GM23338 (cell line): ENCODE measurements at regions not wholly inside any gene's neighbourhood (a gene's known extent, or its start where the extent isn't known, plus 50 kb on each side); places are given as distances from the start of the nearest gene placed in this dataset.

Source experiments
- CTCF ChIP-seq, 2 experiments: fragments of 200-600 bp in 1 of 2; sonication (generic) in 1 of 2; conservative IDR thresholded peaks; 2 replicates each; pipeline versions ENCODE4 v1.5.1 to v1.6.1; 2016 to 2017; ENCODE audit warnings: antibody characterized with exemption in 2 of 2, low read depth in 2 of 2, mild to moderate bottlenecking in 2 of 2, moderate library complexity in 1 of 2
- ETS1 ChIP-seq: IDR thresholded peaks from 2 replicates; pipeline ENCODE4 v1.6.1; 2016; ENCODE audit warnings: antibody characterized with exemption
- EZH2 ChIP-seq: fragments of 200-600 bp; sonication (generic); IDR thresholded peaks from one replicate; pipeline ENCODE4 v1.8.0; 2017; ENCODE audit warnings: antibody characterized with exemption, mild to moderate bottlenecking, low read depth; ENCODE audit not compliant: unreplicated experiment
- EZH2phosphoT487 ChIP-seq: fragments of 200-600 bp; sonication (generic); IDR thresholded peaks from one replicate; pipeline ENCODE4 v1.8.1; 2018; ENCODE audit warnings: antibody characterized with exemption; ENCODE audit not compliant: unreplicated experiment
- JUNB ChIP-seq: IDR thresholded peaks from one replicate; pipeline ENCODE4 v1.6.1; 2016; ENCODE audit warnings: antibody characterized with exemption; ENCODE audit not compliant: unreplicated experiment
- NANOG ChIP-seq: IDR thresholded peaks from 2 replicates; pipeline ENCODE4 v1.6.1; 2016; ENCODE audit warnings: antibody characterized with exemption, borderline replicate concordance
- POLR2AphosphoS5 ChIP-seq: IDR thresholded peaks from 2 replicates; pipeline ENCODE4 v1.6.1; 2016; ENCODE audit warnings: antibody characterized with exemption, low read depth
- REST ChIP-seq: IDR thresholded peaks from one replicate; pipeline ENCODE4 v1.6.1; 2018; ENCODE audit warnings: antibody characterized with exemption; ENCODE audit not compliant: unreplicated experiment
- ZNF114 ChIP-seq: fragments of 250-450 bp; sonication (Bioruptor Pico); IDR thresholded peaks from 2 replicates; pipeline ENCODE4 v1.5.0; 2020; ENCODE audit warnings: mild to moderate bottlenecking, moderate library complexity

- TF ChIP-seq POLR2AphosphoS5 (no peak), EZH2phosphoT487 (no peak), CTCF (conservative IDR thresholded peaks at IDR 0.05; ENCODE audit: low read depth in 2 of 2) (no peak), EZH2 (no peak), REST (no peak), NANOG (no peak), JUNB (no peak), ETS1 (no peak), ZNF114 (no peak)
Observed at GRCh38 chr9:127555840-127556820, 55.9 kb upstream of the STXBP1 start.
